ENCODE measurements at regions not wholly inside any gene's neighbourhood (a gene's known extent, or its start where the extent isn't known, plus 50 kb on each side); places are given as distances from the start of the nearest gene placed in this dataset.

DNA sequence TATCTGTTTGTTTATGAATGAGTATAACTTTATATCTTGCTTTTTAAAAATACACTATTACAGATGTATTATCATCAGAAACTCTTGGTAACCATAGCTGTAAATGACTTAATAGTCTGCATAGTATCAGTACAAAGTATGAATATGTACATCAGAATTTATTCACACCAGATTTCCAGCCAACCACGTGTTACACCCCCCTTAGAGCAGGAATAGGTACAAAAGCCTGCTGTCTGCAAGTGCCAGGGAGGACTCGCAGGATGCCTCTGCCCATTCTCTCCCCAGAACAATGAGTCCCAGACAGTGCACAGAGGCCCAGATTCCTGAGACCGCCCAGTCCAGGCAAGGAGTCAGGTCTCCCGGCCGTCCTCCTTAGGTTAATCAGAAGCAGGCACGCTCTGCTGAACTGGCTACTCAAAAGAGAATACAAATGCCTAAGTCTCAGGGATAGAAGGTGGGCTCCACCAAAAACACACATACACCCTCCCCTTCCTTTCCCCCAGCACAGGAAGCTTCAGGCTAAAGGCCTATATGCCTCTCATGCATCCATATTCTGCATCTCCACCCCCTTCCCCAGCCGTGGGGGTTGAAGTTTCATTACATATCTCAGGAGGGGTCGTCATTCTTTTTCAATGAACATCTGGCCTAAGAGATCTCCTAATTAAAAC, 159.1 kb upstream of the CDH11 start:
- no peaks in the 10 kb centered on the region for H3K9me3 ChIP-seq (ENCODE audit: control insufficient read depth, insufficient read depth, low read length)
- no peaks in the 10 kb centered on the region for H3K4me1 ChIP-seq (ENCODE audit: control insufficient read depth, low read length)
- TF ChIP-seq, protein P1, sequence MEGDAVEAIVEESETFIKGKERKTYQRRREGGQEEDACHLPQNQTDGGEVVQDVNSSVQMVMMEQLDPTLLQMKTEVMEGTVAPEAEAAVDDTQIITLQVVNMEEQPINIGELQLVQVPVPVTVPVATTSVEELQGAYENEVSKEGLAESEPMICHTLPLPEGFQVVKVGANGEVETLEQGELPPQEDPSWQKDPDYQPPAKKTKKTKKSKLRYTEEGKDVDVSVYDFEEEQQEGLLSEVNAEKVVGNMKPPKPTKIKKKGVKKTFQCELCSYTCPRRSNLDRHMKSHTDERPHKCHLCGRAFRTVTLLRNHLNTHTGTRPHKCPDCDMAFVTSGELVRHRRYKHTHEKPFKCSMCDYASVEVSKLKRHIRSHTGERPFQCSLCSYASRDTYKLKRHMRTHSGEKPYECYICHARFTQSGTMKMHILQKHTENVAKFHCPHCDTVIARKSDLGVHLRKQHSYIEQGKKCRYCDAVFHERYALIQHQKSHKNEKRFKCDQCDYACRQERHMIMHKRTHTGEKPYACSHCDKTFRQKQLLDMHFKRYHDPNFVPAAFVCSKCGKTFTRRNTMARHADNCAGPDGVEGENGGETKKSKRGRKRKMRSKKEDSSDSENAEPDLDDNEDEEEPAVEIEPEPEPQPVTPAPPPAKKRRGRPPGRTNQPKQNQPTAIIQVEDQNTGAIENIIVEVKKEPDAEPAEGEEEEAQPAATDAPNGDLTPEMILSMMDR (IDR thresholded peaks at IDR 0.05; ENCODE audit: low read depth, low read length, poor library complexity, severe bottlenecking) = no peak
- TF ChIP-seq EZH2phosphoT487 (IDR thresholded peaks at IDR 0.05; ENCODE audit: borderline replicate concordance, low read length) = no peak
- no peaks in the 10 kb centered on the region for H3F3A ChIP-seq (ENCODE audit: control insufficient read depth, insufficient read depth)
- no peaks in the 10 kb centered on the region for H4K20me1 ChIP-seq (ENCODE audit: control insufficient read depth, insufficient read depth, low read depth, low read length)
- no peaks in the 10 kb centered on the region for H3K9me2 ChIP-seq (replicated peaks; ENCODE audit: control insufficient read depth, low read length)
- H3K4me2 ChIP-seq (ENCODE audit: low read length) = no peak overlapping the region
- no peaks in the 10 kb centered on the region for H3K27me3 ChIP-seq (ENCODE audit: control insufficient read depth, low read length)
- H3K4me3 ChIP-seq (ENCODE audit: low read length) = no peak overlapping the region
- H3K36me3 ChIP-seq (ENCODE audit: control insufficient read depth, low read length) = no peaks in the 10 kb centered on the region
- H3K79me2 ChIP-seq (ENCODE audit: control insufficient read depth, low read length) = no peaks in the 10 kb centered on the region
- H3K27ac ChIP-seq (ENCODE audit: low read depth, low read length) = no peak overlapping the region

DNA sequence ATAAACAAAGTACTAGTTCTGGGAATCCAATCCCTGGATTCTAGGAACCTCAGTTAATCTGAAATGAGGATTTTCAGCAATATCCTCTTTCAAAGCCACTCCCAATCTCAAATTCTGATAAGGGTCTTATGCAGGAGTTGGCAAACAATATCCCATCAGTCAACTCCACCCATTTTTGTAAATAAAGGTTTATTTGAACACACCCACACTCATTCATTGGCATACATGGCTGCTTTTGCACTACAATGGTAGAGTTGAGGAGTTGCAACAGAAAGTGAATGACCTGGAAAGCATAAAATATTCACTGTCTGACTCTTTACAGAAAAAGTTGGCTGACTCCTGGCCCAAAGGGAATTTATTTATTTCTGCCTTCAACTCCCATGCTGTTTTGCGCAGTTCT, 157.7 kb upstream of the CDH11 start:
- Histone ChIP-seq H3K36me3 (ENCODE audit: control insufficient read depth, low read length) (no peaks in the 10 kb centered on the region), H3K4me1 (ENCODE audit: control insufficient read depth, low read length) (no peaks in the 10 kb centered on the region), H3K9me2 (replicated peaks; ENCODE audit: control insufficient read depth, low read length) (no peaks in the 10 kb centered on the region)

DNA sequence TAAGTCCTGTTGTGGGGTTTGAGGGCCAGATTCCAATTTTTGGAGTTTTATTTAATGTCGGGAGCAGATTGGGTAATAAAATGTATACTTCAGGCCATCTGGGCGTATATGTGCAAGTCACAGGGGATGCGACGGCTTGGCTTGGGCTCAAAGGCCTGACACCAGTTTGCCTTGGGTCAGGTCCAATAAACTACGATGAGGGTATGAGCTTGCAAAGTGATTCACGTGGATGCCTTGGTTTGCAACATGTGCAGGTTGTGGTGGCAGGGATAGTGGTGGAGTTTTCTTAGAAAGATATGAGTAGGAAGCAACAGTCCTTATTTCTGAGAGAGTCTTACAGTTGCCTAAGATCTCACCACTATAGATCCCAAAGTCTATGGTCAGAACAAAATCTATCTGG, 157.0 kb upstream of the CDH11 start:
- H3F3A ChIP-seq (ENCODE audit: control insufficient read depth, insufficient read depth) = no peaks in the 10 kb centered on the region
- H3K4me3 ChIP-seq (ENCODE audit: low read length) = no peak overlapping the region
- H3K27ac ChIP-seq (ENCODE audit: low read depth, low read length) = no peak overlapping the region
- H3K79me2 ChIP-seq (ENCODE audit: control insufficient read depth, low read length) = no peaks in the 10 kb centered on the region
- no peaks in the 10 kb centered on the region for H4K20me1 ChIP-seq (ENCODE audit: control insufficient read depth, insufficient read depth, low read depth, low read length)
- H3K36me3 ChIP-seq (ENCODE audit: control insufficient read depth, low read length) = no peaks in the 10 kb centered on the region
- TF ChIP-seq, protein P1 (IDR thresholded peaks at IDR 0.05; ENCODE audit: low read depth, low read length, poor library complexity, severe bottlenecking) = no peak
- TF ChIP-seq EZH2phosphoT487 (IDR thresholded peaks at IDR 0.05; ENCODE audit: borderline replicate concordance, low read length) = no peak
- H3K9me2 ChIP-seq (replicated peaks; ENCODE audit: control insufficient read depth, low read length) = no peaks in the 10 kb centered on the region
- H3K4me1 ChIP-seq (ENCODE audit: control insufficient read depth, low read length) = no peaks in the 10 kb centered on the region
- H3K27me3 ChIP-seq (ENCODE audit: control insufficient read depth, low read length) = no peaks in the 10 kb centered on the region
- H3K4me2 ChIP-seq (ENCODE audit: low read length) = no peak overlapping the region
- no peaks in the 10 kb centered on the region for H3K9me3 ChIP-seq (ENCODE audit: control insufficient read depth, insufficient read depth, low read length)

More for the DNA sequence above, 157.7 kb upstream of the CDH11 start:
- Histone ChIP-seq H3K27ac (ENCODE audit: low read depth, low read length) (no peak overlapping the region), H3F3A (ENCODE audit: control insufficient read depth, insufficient read depth) (no peaks in the 10 kb centered on the region), H3K27me3 (ENCODE audit: control insufficient read depth, low read length) (no peaks in the 10 kb centered on the region), H3K9me3 (ENCODE audit: control insufficient read depth, insufficient read depth, low read length) (no peaks in the 10 kb centered on the region), H3K4me3 (ENCODE audit: low read length) (no peak overlapping the region), H4K20me1 (ENCODE audit: control insufficient read depth, insufficient read depth, low read depth, low read length) (no peaks in the 10 kb centered on the region), H3K4me2 (ENCODE audit: low read length) (no peak overlapping the region), H3K79me2 (ENCODE audit: control insufficient read depth, low read length) (no peaks in the 10 kb centered on the region)
- TF ChIP-seq EZH2phosphoT487 (IDR thresholded peaks at IDR 0.05; ENCODE audit: borderline replicate concordance, low read length) = no peak
- TF ChIP-seq, protein P1 (IDR thresholded peaks at IDR 0.05; ENCODE audit: low read depth, low read length, poor library complexity, severe bottlenecking) = no peak

All from DOHH2 (cell line).